ENCODE measurements at regions not wholly inside any gene's neighbourhood (a gene's known extent, or its start where the extent isn't known, plus 50 kb on each side); places are given as distances from the start of the nearest gene placed in this dataset.
"Not testable (repeated sequence)": the region's sequence is repeated elsewhere in the genome, so short reads cannot be mapped to it uniquely, and the experiment has no call there.

GRCh38 chr16:79379095-79379494 is 221.4 kb downstream of the MAF start:
- no peak overlapping the region for H3K4me3 ChIP-seq (ENCODE audit: low read depth, low read length)
- TF ChIP-seq, protein P1, sequence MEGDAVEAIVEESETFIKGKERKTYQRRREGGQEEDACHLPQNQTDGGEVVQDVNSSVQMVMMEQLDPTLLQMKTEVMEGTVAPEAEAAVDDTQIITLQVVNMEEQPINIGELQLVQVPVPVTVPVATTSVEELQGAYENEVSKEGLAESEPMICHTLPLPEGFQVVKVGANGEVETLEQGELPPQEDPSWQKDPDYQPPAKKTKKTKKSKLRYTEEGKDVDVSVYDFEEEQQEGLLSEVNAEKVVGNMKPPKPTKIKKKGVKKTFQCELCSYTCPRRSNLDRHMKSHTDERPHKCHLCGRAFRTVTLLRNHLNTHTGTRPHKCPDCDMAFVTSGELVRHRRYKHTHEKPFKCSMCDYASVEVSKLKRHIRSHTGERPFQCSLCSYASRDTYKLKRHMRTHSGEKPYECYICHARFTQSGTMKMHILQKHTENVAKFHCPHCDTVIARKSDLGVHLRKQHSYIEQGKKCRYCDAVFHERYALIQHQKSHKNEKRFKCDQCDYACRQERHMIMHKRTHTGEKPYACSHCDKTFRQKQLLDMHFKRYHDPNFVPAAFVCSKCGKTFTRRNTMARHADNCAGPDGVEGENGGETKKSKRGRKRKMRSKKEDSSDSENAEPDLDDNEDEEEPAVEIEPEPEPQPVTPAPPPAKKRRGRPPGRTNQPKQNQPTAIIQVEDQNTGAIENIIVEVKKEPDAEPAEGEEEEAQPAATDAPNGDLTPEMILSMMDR (IDR thresholded peaks at IDR 0.05; ENCODE audit: low read depth, low read length) = no peak
- in situ Hi-C loops (cut with HindIII; ENCODE audit: low sequenced_read_pairs) = no loop called here
- DNase-seq (ENCODE audit: low read depth, low spot score) = no peak

DNA sequence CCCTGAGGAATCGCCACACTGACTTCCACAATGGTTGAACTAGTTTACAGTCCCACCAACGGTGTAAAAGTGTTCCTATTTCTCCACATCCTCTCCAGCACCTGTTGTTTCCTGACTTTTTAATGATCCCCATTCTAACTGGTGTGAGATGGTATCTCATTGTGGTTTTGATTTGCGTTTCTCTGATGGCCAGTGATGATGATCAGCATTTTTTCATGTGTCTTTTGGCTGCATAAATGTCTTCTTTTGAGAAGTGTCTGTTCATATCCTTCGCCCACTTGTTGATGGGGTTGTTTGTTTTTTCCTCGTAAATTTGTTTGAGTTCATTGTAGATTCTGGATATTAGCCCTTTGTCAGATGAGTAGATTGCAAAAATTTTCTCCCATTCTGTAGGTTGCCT is 223.5 kb downstream of the MAF start:
- H3K4me3 ChIP-seq (ENCODE audit: low read depth, low read length); DNase-seq (ENCODE audit: low read depth, low spot score); in situ Hi-C loops (cut with HindIII; ENCODE audit: low sequenced_read_pairs): not testable (repeated sequence)

DNA sequence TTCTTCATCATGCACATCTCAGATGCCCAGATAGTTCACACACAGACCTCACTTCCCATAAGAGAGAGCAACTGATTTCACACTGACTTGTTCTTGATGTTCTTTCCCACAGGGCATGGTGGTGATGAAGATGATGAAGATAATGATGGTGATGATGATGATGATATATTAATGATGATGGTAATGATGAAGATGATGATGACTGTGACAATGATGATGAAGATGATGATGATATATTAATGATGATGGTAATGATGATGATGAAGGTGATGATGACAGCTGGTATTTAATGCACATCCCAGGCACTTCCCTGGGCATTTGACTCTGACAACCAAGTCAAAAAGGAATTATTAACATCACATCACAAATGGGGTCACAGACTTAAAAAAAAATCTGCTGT is 225.2 kb downstream of the MAF start:
- in situ Hi-C loops (cut with HindIII; ENCODE audit: low sequenced_read_pairs) = no loop called here
- no peak for DNase-seq (ENCODE audit: low read depth, low spot score)
- TF ChIP-seq, protein P1 (IDR thresholded peaks at IDR 0.05; ENCODE audit: low read depth, low read length) = no peak
- H3K4me3 ChIP-seq (ENCODE audit: low read depth, low read length) = no peak overlapping the region

GRCh38 chr16:79372503-79373184 is 227.9 kb downstream of the MAF start:
- in situ Hi-C loops (cut with HindIII; ENCODE audit: low sequenced_read_pairs) = no loop called here
- no peak overlapping the region for H3K4me3 ChIP-seq (ENCODE audit: low read depth, low read length)
- DNase-seq (ENCODE audit: low read depth, low spot score) = peak; percentile 66
- TF ChIP-seq, protein P1 (IDR thresholded peaks at IDR 0.05; ENCODE audit: low read depth, low read length) = no peak

DNA sequence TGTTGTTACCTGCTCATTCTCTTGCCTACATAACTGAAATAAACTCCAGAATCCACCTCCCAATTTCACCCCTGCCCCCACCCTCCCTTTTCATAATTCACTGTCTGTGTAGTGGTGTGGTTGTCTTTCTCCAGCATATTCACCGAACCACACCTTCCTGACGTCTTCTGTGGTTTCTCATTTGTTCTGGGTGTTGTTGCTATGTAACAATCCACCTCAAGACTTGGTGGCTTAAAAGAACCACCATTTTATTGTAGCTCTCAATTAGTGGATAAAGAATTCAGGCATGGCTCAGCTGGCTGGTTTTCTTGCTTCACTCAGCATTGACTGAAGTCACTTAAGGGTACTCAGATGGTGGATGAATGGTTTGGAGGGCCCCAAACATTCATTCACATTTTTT is 229.8 kb downstream of the MAF start:
- in situ Hi-C loops (cut with HindIII; ENCODE audit: low sequenced_read_pairs) = no loop called here
- DNase-seq (ENCODE audit: low read depth, low spot score) = no peak
- no peak overlapping the region for H3K4me3 ChIP-seq (ENCODE audit: low read depth, low read length)
- TF ChIP-seq, protein P1 (IDR thresholded peaks at IDR 0.05; ENCODE audit: low read depth, low read length) = no peak

DNA sequence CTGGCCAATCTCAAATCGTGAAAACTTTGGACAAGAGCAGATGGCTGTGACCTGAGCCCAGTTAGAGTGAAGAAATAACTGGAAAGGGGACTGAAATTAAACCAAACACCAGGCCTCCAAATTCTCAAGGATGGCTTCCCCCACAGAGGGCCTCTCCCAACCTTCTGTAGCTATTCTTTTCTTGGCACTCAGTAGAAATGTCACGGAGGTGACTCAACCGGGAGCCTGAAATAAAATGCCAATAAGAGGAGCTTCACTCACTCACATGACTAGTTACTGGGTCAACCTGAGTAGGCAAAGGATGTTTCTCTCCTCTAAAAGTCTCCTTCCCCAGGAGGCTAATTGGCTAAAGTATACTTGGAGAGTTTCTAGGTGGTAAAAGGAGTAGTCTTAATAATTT is 230.7 kb downstream of the MAF start:
- DNase-seq (ENCODE audit: low read depth, low spot score) = no peak
- TF ChIP-seq, protein P1 (IDR thresholded peaks at IDR 0.05; ENCODE audit: low read depth, low read length) = no peak
- no peak overlapping the region for H3K4me3 ChIP-seq (ENCODE audit: low read depth, low read length)
- in situ Hi-C loops (cut with HindIII; ENCODE audit: low sequenced_read_pairs) = no loop called here

DNA sequence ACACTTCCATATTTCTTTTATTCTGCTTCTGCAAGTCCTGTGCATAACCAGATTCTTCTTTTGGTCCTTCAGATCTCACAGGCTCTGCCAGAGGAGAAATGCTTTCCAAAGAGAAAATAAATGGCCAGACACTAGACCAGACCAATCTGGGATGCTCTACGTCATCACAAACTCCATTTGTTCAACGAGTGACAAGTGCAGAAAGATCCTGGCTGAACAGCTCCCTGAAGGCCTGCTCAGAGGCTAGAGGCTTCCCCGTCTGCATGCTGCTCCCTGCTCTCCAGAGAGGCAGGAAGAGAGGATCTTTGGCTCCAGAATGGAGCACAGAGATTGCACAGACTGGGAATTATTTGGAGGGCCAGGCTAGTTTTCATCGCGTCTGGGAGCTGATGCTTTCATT is 232.7 kb downstream of the MAF start:
- H3K4me3 ChIP-seq (ENCODE audit: low read depth, low read length) = no peak overlapping the region
- DNase-seq (ENCODE audit: low read depth, low spot score) = no peak
- in situ Hi-C loops (cut with HindIII; ENCODE audit: low sequenced_read_pairs) = no loop called here
- TF ChIP-seq, protein P1 (IDR thresholded peaks at IDR 0.05; ENCODE audit: low read depth, low read length) = no peak
